Right kidney (tissue), 1 donor: ENCODE measurements at regions not wholly inside any gene's neighbourhood (a gene's known extent, or its start where the extent isn't known, plus 50 kb on each side); places are given as distances from the start of the nearest gene placed in this dataset.
A peak's percentile ranks its signal among the peaks of the same experiment; 100 is the strongest.

Experiments used
- DNase-seq: peaks from one replicate; pipeline ENCODE4 v3.0.0-alpha.2; 2016

DNA sequence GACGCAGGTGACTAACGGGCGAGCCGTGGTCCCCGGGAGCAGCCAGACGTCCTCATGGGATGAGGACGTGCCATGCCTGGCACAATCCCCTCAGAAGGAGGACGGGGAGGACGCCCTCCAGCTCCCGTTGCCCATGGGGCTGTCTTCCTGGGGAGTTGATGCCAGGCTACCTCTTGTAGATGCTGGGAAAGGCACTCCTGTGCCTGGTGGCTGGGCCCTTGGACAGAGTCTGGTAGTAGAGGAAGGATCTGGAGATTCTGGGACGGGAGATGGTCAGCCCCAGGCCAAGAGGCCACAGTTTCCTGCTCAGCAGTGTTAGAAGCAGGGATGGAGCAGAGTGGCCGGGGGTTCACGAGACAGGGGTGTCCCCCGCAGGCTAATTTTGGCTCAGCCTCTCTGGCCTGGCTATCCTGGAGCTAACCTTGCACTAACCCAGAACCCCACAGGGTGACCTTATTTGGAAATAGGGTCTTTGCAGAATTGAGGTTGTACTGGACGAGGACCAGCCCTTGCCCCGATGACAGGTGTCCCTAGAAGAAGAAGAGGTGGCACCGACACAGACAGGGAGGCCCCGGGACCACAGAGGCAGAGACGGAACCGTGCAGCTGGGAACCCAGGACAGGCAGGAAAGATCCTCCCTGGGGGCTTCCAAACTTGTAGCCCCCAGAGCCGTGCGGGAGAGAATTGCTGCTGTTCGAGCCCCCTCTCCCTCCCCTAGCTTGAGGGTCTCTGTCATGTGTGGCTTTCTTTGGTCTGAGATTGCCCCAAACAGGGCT, 50.1 kb upstream of the ADRA2C start:
- DNase-seq: no peak

DNA sequence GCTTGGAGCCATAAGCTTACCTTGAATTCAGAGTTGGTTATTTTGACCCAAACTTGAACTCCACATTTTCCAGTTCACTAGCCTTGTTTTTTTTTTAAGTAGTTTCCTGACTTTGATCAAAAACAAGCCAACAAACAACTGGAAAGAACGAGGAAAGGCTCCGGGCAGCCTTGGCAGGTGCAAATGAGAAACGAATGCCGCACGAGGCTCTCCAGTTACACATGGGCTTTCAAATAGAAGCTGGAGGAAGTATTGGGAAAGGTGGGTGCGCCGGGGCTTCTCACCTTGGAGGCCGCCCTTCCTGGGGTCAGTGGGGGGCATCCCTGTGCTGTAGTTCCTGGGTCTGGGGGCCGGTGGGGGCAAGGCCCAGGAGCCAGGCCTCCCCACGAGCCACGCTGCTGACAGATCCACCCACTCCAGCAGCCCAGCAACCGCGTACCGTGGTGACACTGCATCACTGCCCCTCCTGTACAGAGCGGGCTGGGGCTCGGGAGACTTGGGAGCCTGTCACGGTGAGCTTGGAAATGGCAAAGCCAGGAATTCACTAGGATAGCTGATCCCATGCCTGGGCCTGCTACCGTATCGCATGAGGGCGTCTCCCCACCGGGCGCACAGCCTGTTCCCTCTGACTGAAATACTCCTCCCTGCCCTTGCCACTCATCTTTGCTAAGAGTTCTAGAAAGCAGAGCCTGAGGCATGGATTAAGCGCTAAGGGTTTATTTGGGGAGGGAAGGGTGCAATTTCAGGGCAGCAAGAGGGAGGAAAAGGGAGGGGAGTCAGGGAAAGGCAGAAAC, 50.9 kb upstream of the ADRA2C start:
- DNase-seq: peak; percentile 67

DNA sequence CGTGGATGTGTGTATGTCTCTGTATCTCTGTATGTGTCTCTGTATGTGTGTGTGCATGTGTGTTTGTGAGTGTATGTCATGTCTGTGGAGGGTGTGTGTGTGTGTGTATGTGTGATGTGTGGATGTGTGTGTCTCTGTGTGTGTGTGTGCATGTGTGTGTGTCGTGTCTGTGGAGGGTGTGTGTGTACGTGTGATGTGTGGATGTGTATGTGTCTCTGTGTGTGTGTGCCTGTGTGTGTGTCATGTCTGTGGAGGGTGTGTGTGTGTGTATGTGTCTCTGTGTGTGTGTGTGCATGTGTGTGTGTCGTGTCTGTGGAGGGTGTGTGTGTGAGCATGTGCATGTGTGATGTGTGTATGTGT, 51.6 kb upstream of the ADRA2C start:
- DNase-seq: peak; percentile 44

DNA sequence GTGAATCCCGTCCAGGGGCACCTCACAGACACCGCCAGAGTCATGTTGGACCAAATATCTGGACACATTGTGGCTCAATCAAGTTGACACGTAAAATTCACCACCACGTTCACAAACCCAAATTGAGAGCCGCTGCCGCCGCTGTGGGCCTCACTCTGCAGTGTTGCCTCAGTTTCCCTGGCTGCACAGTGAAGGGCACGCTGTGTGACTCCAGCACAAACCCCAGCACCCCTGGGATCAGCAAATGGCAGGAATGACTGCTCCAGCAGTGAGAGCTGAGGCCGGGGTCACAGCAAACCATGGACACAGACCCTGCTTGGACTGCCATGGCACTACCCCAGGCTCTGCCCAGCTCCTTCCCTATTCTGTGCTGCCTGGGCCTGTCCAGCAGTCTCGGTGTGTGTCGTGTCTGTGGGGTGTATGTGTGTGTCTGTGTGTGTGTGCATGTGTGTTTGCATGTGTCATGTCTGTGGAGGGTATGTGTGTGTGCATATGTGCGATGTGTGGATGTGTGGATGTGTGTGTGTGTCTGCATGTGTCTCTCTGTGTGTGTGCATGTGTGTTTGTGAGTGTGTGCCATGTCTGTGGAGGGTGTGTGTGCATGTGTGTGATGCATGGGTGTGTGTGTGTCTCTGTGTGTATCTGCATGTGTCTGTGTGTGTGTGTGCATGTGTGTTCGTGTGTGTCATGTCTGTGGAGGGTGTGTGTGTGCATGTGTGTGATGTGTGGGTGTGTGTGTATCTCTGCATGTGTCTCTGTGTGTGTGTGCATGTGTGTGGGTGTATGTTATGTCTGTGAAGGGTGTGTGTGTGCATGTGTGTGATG, 52.2 kb upstream of the ADRA2C start:
- no peak for DNase-seq

DNA sequence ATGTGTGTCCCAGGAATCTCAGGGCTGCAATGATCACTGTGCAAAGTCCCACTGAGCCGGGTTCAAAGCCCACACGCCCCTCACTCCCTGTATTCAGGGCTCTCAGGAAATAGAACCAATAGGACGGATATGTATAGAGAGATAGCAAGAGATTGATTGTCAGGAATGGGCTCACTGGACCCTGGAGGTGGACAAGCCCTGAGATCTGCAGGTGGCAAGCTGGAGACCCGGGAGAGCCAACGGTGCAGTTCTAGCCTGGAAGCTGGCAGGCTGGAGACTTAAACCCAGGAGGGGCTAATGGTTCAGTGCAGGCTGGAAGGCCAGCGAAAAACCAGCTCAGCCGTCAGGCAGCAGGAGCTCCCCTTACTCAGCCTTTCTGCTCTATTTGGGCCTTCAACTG, 52.8 kb upstream of the ADRA2C start:
- DNase-seq: no peak

DNA sequence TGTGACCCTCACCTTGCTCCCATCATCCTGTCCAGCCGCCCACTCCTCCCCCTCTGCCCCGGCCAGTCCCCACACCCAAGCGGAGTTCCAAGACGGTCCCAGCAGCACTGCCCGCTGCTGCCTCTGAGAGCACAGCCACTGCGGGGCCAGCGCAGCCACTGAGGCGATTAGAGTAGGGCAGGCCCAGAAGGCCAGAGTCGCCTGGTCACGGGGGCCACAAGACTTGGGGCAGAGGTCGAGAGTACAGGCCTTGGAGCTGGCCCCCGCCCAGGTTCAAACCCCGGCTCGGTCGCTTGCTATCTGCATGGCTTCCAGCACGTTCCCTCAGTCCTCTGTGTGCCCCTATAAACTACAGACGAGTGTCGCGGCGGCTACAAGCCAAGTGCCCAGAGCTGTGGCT, 53.2 kb upstream of the ADRA2C start:
- no peak for DNase-seq

DNA sequence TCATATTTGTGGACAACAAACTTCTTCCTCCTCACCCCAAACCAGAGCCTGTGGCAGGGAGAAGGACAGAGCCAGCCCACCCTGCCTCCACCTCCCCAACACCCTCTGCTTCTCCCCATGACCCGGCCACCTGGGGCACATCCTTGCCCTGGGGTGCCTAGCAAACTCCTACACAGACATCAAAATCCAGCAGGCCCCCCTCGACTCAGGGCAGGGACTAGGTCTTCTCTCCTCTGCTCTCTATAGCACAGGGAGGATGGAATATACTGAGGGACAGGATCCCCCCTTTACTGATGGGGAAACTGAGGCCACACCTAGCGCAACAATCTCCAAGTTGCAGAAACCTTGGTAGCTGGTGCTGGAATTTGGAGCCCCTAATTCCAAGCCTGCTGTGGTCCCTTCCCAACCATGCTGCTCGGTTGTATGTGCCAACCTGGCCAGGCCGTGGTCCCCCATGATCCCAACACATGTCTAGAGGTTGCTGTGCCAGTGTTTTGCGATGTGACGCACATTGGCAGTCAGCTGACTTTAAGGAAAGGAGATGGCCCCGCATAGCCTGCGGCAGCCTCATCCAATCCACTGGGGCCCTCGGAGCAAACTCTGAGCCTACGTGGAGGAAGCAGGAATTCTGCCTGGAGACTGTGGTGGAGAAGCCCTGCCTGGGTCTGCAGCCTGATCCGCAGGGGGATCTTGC, 53.9 kb upstream of the ADRA2C start:
- DNase-seq: no peak

DNA sequence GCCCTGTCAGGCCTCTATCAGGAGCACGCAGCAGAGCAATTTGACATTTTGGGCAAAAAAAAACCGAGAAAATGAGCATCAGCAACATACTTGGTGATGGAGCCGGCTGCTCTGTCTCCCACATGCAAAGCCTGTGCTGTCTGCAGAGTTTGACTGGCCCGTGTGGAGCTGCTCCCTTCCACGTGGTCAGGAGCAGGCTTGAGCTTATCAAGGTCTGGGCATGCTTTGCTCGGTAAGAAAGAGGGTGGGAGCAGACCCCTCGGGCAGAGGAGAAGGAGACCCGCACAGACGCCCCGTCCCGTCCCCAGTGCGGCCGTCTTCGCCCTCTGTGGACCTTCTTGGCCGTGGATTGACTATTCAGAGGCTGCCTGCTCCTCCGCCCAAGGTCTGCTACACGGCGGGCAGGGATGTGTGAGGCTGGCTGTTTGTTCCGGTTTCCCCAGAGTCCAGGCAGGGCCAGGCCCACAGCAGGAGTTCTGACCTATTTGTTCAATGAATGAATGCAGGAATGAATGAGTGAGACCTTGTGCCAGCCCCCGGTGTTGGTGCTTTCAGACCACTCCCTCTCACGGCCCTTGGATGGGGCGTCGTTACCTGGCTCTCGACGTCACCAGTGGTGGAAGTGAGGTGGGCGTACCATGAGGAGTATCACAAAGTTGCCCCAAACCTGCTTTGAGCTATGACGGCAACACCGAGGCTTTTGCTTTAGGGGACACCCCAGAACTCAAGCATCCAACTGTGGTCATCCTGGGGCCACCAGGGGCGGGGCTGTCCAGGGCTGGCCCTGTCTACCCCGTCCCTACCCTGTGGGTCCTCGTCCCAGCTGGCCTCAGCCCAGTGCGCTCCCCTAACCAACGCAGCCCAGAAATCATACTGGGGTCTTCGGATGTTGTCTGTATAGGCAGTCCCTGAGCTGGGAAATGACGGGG, 54.7 kb upstream of the ADRA2C start:
- DNase-seq: peak; percentile 48

DNA sequence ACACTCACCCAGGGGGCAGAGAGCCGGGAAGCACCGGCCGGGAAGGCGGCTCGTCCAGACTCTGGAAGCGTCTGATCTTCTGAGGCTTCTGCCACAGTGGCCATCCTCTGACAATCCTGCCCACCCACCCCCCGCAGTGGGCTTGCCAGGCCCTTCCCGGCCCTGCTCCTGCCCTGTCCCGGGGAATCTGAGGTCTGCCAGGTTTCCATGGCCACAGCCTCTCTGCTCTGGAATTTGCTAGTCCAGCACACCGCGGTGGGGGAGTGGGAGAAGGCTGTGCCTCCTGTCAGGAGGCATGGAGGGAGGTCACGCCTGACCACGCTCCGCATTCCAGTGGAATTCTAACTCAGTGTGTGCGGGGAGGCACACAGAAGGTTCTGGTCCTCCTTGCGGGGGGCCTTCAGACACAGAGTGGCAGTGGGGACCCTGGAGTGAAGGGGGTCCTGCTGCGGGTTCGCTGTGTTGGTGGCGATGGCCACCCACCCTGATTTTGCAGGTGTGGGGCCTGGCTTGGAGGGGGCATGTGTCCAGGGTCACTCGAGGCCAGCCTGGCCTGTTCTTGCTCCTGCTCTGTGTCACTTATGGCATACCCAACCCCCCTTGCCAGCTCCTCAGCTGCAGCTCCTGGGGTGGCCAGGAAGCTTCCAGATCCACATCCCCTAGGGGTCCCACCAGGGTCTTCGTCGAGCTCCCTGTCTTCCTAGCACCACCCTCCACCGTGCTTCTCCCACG, 55.6 kb upstream of the ADRA2C start:
- peak; percentile 71 for DNase-seq

DNA sequence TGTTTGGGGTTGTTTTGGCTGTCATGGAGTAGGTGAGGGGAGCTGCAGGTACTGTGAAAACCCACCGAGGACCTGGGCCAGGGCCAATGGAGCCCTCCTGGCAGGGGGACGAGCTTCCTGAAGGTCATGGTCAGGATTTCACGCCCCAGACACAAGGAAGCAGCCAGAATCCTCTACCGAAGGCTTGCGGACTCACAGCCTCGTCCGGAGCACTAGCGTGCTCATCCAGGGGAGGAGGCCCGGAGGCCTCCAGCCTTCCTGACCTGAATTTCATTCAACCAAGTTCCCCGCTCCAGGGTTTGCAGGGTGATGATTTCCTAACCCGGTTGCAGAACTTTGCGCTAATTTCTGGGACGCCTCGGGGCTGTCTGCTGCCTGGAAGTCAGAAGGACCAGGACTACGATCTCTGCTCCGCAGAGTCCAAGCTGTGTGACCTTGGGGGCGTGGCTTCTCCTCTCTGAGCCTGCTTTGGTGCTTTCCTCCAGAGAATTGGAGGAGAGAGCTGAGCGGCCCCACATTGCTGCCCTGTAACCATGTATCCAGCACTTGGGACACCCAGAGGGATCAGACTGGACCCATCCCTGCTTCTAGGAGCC, 56.2 kb upstream of the ADRA2C start:
- DNase-seq: no peak

DNA sequence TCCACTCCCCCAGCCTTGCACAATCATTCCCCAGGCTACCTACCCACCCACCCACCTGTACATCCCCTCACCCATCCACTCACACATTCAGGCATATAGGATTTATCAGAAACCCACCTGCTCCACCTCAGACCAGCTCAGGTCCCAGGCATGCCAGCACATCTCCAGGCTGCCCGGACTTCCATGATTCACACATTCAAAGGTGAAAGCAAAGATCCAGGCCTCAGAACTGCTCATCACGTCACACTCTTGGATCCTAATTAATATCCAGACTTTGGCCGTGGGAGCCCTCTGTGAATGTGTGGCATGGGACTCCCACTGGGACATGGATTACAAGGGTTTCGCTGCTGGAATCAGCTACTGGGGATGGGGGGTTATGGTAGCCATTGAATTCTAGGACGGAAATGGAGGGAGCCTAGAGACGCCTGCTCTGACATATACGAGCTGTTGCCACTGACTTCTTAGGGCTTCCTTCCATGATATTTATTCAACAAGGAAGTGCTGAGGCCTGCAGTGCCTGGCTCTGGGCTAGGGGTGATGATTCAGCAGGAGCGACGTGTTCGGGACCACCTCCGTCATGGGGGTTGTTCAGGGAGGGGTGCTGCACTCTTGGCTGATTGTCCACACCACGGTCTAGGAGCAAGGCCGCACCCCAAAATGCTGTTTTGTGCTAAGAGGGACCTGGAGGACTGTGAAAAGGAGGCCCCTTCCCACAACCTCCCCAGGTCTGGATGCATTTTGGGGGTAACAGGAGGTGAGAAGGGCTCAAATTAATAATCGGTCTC, 56.9 kb upstream of the ADRA2C start:
- no peak for DNase-seq

DNA sequence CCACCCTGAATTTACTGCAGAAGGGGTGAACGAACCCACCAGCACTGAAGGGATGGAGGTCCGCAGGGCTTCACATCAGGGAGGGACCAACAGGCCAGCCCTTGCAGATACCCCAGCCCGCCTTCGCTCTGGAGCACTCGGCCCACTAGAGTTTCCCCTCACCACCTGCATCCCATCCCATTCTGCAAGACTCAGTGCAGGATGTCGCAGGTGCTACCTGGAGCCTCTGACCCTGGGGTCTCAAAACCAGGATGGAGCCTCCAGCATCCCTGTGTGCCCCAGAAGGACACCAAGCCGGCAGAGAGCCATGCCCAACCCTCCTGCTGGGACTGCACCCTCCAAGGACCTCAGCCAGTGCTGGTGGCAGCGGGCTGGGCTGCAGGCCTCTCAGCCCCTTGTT, 57.6 kb upstream of the ADRA2C start:
- no peak for DNase-seq

DNA sequence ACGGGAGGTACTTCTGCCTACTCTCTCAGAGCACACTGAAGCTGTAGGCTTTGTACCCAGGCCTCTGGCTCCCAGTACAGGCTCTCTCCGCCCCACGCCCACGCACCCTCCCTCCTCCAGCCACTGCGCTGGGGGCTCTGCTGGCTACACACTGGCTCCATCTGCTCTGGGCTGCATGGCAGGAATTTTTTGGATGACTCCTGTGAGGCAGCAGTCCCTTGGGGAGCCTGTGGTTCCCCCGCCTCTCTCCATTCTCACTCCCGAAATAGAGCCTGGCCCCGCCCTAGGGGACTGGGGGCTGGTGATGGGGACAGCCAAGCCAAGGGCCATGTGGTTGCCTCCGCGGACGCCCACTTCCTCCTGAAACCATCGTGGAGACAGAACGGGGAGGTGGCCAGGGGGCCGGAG, 58.1 kb upstream of the ADRA2C start:
- no peak for DNase-seq

DNA sequence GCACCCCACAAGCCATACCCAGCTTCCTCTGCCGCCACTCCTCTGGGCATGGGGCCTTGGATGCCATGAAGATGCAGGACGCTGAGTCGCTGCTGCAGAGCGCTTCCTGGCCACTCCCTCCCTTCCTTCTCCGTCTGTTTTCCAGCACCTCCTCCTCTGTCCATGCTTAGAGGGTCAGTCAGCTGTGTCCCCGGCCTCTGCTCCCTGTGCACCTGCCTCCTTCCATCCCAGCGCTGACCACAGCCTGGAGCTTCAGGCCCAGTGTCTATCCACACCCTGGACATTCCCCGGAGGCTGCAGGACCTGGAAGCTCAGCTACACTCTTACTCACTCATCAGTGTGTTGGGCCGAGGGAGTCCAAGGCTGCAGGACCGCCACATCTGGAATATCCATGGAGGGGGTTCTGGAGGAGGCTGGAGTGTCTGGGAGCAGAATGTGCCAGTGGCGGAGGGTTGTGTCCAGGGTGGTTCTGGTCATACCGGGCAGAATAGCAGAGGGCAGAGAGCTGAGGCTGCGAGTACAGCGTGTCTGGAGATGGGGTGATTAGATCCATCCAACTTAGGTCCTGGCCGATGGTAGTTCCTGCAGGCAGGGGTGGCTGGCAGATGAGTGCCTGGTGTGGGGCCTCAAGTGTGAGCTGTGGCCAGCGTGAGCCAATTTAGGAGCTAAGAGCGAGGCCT, 58.6 kb upstream of the ADRA2C start:
- DNase-seq: no peak

DNA sequence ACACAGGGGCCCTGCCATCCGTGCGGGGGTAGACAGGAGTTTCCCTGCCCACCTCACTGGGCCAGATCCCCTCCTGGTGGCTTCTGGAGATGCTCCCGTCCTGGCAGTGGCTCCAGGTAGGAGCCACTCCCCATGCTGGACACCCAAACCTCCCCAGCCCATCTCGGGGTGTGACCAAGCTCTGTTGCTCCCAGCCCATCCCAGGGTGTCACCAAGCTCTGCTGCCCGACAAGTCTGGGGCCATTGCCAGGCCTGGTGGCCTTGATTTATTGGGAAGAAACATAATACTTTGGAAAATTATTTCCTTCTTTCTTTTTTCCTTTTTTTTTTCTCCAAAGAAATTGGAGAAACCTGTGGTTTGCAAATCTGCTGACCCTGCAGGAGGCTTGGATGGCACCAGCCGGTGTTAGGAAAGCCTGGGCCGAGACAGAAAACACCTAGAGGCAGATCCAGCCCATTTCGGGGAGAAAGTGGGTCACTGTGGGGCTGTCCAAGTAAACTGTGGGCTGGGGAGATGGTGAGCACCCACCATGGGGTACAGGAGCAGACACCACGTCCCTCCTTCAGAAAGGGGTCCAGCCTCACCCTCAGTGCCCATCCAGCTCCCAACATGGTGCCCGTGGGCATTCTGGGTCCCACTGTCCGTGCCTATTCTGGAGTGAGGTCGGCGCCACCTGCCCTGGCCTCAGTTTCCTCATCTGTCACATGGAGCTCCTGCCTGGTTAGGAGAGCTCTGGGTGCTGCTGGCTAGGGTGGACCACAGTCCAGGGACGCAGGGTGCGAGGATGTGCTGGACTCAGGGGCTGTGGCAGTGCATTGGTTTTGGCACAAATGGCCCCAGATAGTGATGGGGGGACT, 59.4 kb upstream of the ADRA2C start:
- DNase-seq: no peak

DNA sequence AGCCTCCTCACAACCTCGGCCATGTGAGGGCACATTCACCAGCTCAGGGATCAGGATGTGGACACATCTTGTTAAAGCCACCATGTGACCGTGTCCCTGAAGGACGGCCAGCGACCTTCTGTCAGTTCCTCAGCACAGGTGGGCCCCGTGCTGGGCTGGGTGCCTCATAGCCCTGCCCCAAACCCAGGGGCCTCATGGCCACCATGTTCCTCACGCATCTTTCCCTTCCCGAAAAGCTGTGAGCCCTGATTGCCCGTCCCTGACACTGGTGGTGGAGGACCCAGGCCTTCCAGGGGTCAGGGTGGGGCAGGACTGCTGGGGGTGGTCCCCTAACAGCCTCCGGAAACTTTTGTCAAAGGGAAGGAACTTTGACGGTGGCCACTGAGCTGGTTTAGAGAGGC, 60.1 kb upstream of the ADRA2C start:
- DNase-seq: no peak

DNA sequence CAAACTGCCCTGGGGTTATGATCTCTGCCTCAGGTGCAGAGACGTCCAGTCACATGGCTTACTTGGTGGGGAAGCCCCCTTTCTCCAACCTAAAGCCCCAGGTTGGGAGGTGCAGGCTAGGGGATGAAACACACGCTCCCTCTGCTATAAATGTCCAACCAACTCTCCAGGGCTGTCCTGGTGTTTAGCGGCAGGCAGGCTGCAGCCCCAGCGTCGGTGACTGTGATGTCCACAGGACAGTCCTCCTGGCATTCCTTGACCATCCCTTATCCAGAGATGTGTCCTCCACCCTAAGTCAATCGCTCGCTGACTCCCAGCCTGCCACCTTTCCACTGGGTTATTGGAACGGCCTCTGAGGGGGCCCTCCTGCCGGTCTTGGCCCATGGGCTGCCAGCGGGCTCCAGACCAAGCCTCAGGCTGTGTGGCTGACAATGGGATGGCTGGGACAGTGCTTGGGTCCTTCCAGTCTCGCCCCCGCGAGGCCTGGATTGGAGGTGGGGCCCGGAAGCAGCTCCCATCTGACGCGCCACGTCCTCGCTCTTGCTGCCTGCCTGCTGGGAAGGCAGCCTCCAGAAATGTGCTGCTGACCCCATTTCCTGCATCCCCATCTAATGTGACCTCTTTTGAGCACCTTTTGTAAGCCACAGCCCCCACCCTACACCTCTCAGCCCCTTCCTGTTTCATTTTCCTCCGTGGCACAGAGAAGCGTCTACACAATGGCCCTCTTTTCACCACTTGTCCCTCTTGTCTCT, 60.8 kb upstream of the ADRA2C start:
- DNase-seq: no peak
